ENCODE measurements at regions not wholly inside any gene's neighbourhood (a gene's known extent, or its start where the extent isn't known, plus 50 kb on each side); places are given as distances from the start of the nearest gene placed in this dataset.
"Not testable (repeated sequence)": the region's sequence is repeated elsewhere in the genome, so short reads cannot be mapped to it uniquely, and the experiment has no call there.

DNA sequence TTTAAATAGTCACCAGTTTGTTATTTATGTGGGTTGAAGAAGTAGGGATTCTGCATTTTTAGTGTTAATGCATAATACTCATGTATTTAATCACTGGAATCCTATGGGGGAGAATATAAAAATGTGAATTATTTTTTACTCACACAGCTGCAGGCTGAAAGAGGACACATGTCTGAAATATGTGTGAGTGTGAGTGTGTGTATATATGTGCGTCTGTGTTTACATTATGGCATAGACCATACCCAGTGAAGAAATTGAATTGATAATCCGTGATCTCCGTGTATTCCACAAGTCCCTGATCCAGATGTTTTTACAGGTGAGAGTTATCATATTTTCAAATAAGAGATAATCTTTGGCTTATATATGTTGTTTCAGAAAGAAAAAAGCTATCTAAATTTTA, 225.3 kb downstream of the ICOS start:
- Mint-ChIP-seq H3K9me3 (ENCODE audit: low read depth, unreplicated experiment) (no peaks in the 10 kb centered on the region), H3K27me3 (ENCODE audit: unreplicated experiment) (peaks cover 14% of the 10 kb centered on the region), H3K4me1 (ENCODE audit: low read depth, unreplicated experiment) (no peaks in the 10 kb centered on the region), H3K4me3 (ENCODE audit: low read depth, unreplicated experiment) (no peak overlapping the region), H3K36me3 (ENCODE audit: insufficient read depth, unreplicated experiment) (no peaks in the 10 kb centered on the region), H3K27ac (ENCODE audit: unreplicated experiment) (no peak overlapping the region)
- TF ChIP-seq, protein P1, sequence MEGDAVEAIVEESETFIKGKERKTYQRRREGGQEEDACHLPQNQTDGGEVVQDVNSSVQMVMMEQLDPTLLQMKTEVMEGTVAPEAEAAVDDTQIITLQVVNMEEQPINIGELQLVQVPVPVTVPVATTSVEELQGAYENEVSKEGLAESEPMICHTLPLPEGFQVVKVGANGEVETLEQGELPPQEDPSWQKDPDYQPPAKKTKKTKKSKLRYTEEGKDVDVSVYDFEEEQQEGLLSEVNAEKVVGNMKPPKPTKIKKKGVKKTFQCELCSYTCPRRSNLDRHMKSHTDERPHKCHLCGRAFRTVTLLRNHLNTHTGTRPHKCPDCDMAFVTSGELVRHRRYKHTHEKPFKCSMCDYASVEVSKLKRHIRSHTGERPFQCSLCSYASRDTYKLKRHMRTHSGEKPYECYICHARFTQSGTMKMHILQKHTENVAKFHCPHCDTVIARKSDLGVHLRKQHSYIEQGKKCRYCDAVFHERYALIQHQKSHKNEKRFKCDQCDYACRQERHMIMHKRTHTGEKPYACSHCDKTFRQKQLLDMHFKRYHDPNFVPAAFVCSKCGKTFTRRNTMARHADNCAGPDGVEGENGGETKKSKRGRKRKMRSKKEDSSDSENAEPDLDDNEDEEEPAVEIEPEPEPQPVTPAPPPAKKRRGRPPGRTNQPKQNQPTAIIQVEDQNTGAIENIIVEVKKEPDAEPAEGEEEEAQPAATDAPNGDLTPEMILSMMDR (IDR thresholded peaks at IDR 0.05; ENCODE audit: unreplicated experiment), result no peak
- intact Hi-C loops (cut with micrococcal nuclease; ENCODE audit: unreplicated experiment), result no loop called here
- BruUV-seq (replicated peaks), result no TSS peak
- no peak for DNase-seq
- CTCF ChIA-PET, result interaction anchor here (0.6 to 1.2 kb wide), 3 partner anchors 16 to 42 kb away, joined by 3 read pairs; no protein-coding TSS in a partner anchor

DNA sequence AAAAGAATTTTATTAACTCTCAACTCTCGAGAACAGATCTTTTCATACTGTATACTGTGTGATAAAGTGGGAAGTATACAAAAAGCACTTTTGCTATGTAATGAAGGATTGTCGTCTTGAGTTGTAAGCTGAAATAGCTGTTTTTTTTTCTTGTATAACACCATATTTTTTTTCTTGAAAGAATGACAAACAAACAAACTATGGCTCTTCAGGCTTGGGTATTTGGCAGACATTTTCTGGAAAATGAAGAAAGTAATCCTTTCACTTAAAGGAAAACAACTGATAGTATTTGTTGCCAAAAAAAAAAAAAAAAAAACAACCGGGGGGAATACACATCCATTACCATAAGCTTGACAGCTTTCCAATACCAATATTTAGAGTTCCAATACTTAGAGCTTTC, 230.4 kb downstream of the ICOS start:
- intact Hi-C loops (cut with micrococcal nuclease; ENCODE audit: unreplicated experiment), result no loop called here
- CTCF ChIA-PET, result no interaction called here
- BruUV-seq (replicated peaks), result no TSS peak

DNA sequence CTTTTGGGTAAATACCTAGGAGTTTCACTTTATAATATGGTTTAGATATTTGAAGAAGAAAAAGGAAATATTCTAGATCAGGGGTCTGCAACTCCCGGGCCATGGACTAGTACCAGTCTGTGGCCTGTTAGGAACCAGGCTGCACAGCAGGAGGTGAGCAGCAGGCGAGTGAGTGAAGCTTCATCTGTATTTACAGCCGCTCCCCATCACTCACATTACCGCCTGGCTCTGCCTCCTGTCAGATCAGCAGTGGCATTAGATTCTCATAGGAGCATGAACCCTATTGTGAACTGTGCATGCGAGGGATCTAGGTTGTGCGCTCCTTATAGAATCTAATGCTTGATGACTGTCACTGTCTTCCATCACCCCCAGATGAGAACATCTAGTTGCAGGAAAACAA, 231.1 kb downstream of the ICOS start:
- H3K4me1 Mint-ChIP-seq (ENCODE audit: low read depth, unreplicated experiment); H3K4me3 Mint-ChIP-seq (ENCODE audit: low read depth, unreplicated experiment); H3K27me3 Mint-ChIP-seq (ENCODE audit: unreplicated experiment); intact Hi-C loops (cut with micrococcal nuclease; ENCODE audit: unreplicated experiment); BruUV-seq (replicated peaks); H3K9me3 Mint-ChIP-seq (ENCODE audit: low read depth, unreplicated experiment); CTCF ChIA-PET; DNase-seq; H3K36me3 Mint-ChIP-seq (ENCODE audit: insufficient read depth, unreplicated experiment); H3K27ac Mint-ChIP-seq (ENCODE audit: unreplicated experiment): not testable (repeated sequence)

More for the DNA sequence above, 230.4 kb downstream of the ICOS start:
- H3K36me3 Mint-ChIP-seq (ENCODE audit: insufficient read depth, unreplicated experiment), result no peaks in the 10 kb centered on the region
- H3K27me3 Mint-ChIP-seq (ENCODE audit: unreplicated experiment), result no peaks in the 10 kb centered on the region
- no peak for DNase-seq
- no peaks in the 10 kb centered on the region for H3K4me1 Mint-ChIP-seq (ENCODE audit: low read depth, unreplicated experiment)
- H3K4me3 Mint-ChIP-seq (ENCODE audit: low read depth, unreplicated experiment), result no peak overlapping the region
- H3K27ac Mint-ChIP-seq (ENCODE audit: unreplicated experiment), result no peak overlapping the region
- no peaks in the 10 kb centered on the region for H3K9me3 Mint-ChIP-seq (ENCODE audit: low read depth, unreplicated experiment)
- TF ChIP-seq, protein P1 (IDR thresholded peaks at IDR 0.05; ENCODE audit: unreplicated experiment), result no peak

DNA sequence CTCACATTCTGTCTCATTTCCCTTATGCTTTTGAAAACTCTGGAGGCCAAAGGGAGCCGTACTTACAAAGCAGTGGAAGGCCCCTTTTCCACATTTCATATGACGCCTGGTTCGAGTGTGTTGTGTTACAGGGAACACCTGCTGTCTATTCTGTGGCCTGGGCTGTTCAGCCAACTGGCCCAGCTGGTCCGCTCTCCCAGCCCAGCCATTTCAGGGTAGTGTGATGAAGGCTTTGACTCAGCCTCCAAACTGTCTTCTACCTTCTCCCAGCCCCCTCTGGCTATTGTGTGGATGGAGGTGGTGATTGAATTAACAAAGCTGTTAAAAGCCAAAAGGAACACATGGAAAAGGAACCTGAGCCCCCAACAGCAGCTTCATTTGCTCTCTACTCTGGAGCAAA, 233.8 kb downstream of the ICOS start:
- intact Hi-C loops (cut with micrococcal nuclease; ENCODE audit: unreplicated experiment), result no loop called here
- TF ChIP-seq, protein P1 (IDR thresholded peaks at IDR 0.05; ENCODE audit: unreplicated experiment), result no peak
- Mint-ChIP-seq H3K27me3 (ENCODE audit: unreplicated experiment) (no peaks in the 10 kb centered on the region), H3K27ac (ENCODE audit: unreplicated experiment) (no peak overlapping the region), H3K36me3 (ENCODE audit: insufficient read depth, unreplicated experiment) (no peaks in the 10 kb centered on the region), H3K4me1 (ENCODE audit: low read depth, unreplicated experiment) (no peaks in the 10 kb centered on the region), H3K9me3 (ENCODE audit: low read depth, unreplicated experiment) (no peaks in the 10 kb centered on the region), H3K4me3 (ENCODE audit: low read depth, unreplicated experiment) (no peak overlapping the region)
- no TSS peak for BruUV-seq (replicated peaks)
- CTCF ChIA-PET, result no interaction called here
- no peak for DNase-seq

DNA sequence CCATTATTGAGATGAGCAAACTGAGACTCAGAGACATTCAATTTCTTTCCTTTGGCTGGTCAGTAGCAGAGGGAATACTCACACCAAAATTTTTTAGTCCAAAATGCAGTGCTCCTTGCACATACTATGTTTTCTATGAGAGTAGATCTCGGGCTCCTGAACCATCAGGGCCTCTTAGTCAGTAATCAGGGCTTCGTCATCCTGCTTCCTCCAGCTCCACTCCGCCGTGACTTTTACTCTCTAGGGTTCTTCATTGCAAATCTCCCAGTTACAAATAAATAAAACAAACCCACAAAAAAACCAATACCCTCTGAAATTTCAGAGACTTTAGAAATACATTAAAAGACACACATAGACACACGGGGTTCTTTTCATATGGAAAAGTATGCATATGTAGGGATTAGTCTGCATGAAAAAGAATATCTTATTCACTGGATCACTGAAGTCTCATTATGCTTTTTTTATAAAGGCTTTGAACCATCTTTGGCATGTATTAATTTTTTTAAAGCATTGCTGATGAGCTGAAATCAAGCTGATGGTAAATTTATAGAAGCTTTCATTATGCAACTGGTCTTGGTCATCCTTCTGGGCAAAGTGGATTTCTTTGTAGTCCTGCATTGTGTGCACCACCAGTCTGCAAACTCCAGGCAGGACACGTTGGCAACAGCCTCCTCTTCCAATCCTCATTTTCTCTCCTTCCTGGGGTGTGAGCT, 235.0 kb downstream of the ICOS start:
- H3K36me3 Mint-ChIP-seq (ENCODE audit: insufficient read depth, unreplicated experiment), result no peaks in the 10 kb centered on the region
- intact Hi-C loops (cut with micrococcal nuclease; ENCODE audit: unreplicated experiment), result no loop called here

More for the DNA sequence above, 235.0 kb downstream of the ICOS start:
- H3K4me1 Mint-ChIP-seq (ENCODE audit: low read depth, unreplicated experiment), result no peaks in the 10 kb centered on the region
- CTCF ChIA-PET, result no interaction called here
- no peak for DNase-seq
- TF ChIP-seq, protein P1 (IDR thresholded peaks at IDR 0.05; ENCODE audit: unreplicated experiment), result no peak
- no peak overlapping the region for H3K27ac Mint-ChIP-seq (ENCODE audit: unreplicated experiment)
- BruUV-seq (replicated peaks), result no TSS peak
- no peaks in the 10 kb centered on the region for H3K9me3 Mint-ChIP-seq (ENCODE audit: low read depth, unreplicated experiment)
- peaks cover 7% of the 10 kb centered on the region for H3K27me3 Mint-ChIP-seq (ENCODE audit: unreplicated experiment)
- no peak overlapping the region for H3K4me3 Mint-ChIP-seq (ENCODE audit: low read depth, unreplicated experiment)
